ENCODE measurements at regions not wholly inside any gene's neighbourhood (a gene's known extent, or its start where the extent isn't known, plus 50 kb on each side); places are given as distances from the start of the nearest gene placed in this dataset.

DNA sequence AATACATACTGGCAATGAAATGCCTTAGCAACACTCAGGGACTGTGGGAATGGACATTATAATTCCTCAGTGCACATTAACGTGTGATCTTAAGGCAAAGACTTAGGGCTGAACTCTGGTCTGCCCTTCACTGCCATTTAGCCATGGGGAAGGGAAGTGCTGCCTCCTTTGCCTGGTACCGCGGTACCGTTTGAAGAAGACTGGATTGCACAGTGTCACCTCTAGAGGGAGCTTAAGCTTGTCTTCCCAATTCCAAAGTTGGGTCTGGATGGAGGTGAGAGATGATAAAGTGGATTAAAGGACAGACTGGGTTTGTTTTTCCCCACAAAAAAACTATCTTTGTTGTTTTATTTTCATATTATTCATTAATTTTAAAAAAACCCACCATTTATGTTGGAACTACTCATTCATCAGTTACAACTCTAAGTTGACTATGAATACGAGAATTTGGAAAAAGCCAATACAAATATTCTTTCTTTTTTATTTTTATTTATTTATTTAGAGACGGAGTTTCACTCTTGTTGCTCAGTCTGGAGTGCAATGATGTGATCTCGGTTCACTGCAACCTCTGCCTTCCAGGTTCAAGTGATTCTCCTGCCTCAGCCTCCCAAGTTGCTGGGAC, 60.0 kb upstream of the SYN2 start:
- peaks cover 8% of the 10 kb centered on the region for H3K9me3 Mint-ChIP-seq
- H3K4me3 Mint-ChIP-seq: no peak overlapping the region
- peaks cover 11% of the 10 kb centered on the region for H3K27me3 Mint-ChIP-seq (ENCODE audit: low read depth)
- DNase-seq: no peak
- ATAC-seq: no peak
- H3K36me3 Mint-ChIP-seq (ENCODE audit: insufficient read depth): no peaks in the 10 kb centered on the region
- H3K4me1 Mint-ChIP-seq (ENCODE audit: low read depth): no peaks in the 10 kb centered on the region

GRCh38 chr3:11948331-11948730, 55.9 kb upstream of the SYN2 start:
- no peaks in the 10 kb centered on the region for H3K4me1 Mint-ChIP-seq (ENCODE audit: low read depth)
- peaks cover 17% of the 10 kb centered on the region for H3K27me3 Mint-ChIP-seq (ENCODE audit: low read depth)

DNA sequence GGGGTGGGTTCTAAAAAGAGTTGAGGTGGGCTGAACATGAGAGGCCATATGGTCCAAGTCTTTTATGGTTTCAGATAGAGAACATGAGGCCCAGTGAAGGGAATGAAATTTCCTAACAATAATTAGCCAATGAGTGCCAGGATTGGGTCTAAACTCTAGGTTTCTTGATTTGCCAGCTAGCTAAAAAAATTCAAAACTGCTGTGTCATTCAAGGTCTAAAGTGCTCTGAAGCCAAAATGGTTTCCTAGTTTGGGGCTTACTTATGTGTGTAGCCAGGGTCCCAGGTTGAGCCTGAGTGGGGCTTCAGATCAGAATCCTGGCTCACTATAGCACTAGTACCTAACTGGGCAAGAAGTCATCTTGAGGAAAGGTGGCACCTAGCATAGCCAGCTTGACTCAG, 55.3 kb upstream of the SYN2 start:
- peaks cover 5% of the 10 kb centered on the region for H3K9me3 Mint-ChIP-seq
- DNase-seq: no peak
- no peak overlapping the region for H3K4me3 Mint-ChIP-seq
- no peaks in the 10 kb centered on the region for H3K4me1 Mint-ChIP-seq (ENCODE audit: low read depth)
- ATAC-seq: no peak
- peaks cover 17% of the 10 kb centered on the region for H3K27me3 Mint-ChIP-seq (ENCODE audit: low read depth)
- H3K36me3 Mint-ChIP-seq (ENCODE audit: insufficient read depth): no peaks in the 10 kb centered on the region

More at GRCh38 chr3:11948331-11948730, 55.9 kb upstream of the SYN2 start:
- ATAC-seq (no peak), DNase-seq (no peak)
- no peaks in the 10 kb centered on the region for H3K36me3 Mint-ChIP-seq (ENCODE audit: insufficient read depth)
- no peak overlapping the region for H3K4me3 Mint-ChIP-seq
- H3K9me3 Mint-ChIP-seq: peaks cover 6% of the 10 kb centered on the region

DNA sequence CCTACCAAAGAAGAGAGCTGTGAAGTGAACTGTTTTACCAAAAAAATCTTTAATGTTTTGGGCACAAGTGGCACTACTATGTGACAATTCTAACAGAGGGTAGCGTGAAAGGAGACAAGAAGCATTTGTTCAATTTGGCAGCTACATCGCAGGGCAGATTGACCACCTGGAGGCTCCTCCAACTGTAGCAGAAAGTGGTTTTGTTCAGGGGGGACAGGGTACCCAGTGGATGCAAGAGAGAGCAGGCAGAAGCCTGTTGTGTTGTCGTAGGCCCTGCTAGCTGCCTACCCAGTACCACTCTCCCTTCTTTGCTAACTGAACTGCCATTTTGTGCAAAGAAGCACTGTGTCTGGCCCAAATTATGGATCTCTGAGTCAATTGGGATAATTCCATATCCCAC, 54.8 kb upstream of the SYN2 start:
- Mint-ChIP-seq H3K9me3 (peaks cover 3% of the 10 kb centered on the region), H3K4me3 (no peak overlapping the region), H3K4me1 (ENCODE audit: low read depth) (no peaks in the 10 kb centered on the region), H3K27me3 (ENCODE audit: low read depth) (peaks cover 17% of the 10 kb centered on the region), H3K36me3 (ENCODE audit: insufficient read depth) (no peaks in the 10 kb centered on the region)
- DNase-seq (no peak), ATAC-seq (no peak)

- peaks cover 17% of the 10 kb centered on the region for H3K27me3 Mint-ChIP-seq (ENCODE audit: low read depth)
- H3K4me1 Mint-ChIP-seq (ENCODE audit: low read depth): no peaks in the 10 kb centered on the region
- DNase-seq (no peak), ATAC-seq (no peak)
- H3K9me3 Mint-ChIP-seq: no peaks in the 10 kb centered on the region
- no peaks in the 10 kb centered on the region for H3K36me3 Mint-ChIP-seq (ENCODE audit: insufficient read depth)
- no peak overlapping the region for H3K4me3 Mint-ChIP-seq
Measured at GRCh38 chr3:11950576-11950975, 53.6 kb upstream of the SYN2 start.

- H3K36me3 Mint-ChIP-seq (ENCODE audit: insufficient read depth): no peaks in the 10 kb centered on the region
- ATAC-seq: no peak
- no peaks in the 10 kb centered on the region for H3K9me3 Mint-ChIP-seq
- DNase-seq: no peak
- no peaks in the 10 kb centered on the region for H3K4me1 Mint-ChIP-seq (ENCODE audit: low read depth)
- peaks cover 9% of the 10 kb centered on the region for H3K27me3 Mint-ChIP-seq (ENCODE audit: low read depth)
- H3K4me3 Mint-ChIP-seq: no peak overlapping the region
Measured at GRCh38 chr3:11953350-11953749, 50.8 kb upstream of the SYN2 start.

DNA sequence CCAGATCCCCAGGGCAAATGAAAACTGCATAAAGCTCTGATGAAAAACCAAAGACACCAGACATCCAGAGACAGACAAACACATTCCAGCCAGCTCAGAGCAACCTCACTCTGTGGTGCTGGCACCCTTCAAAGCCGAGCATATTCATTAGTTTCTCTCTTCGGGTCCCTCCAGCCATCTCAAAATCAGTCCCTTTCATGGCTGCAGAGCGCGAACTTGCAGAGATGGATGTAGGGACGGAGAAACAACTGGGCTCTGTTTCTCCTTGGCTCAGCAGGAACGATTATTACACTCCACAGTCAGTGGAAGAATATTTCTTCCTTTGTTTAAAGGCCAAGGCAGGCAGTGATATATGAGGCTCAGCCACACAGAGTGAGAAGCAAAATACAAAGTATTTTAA, 50.4 kb upstream of the SYN2 start:
- H3K4me3 Mint-ChIP-seq: no peak overlapping the region
- ATAC-seq (no peak), DNase-seq (no peak)
- H3K4me1 Mint-ChIP-seq (ENCODE audit: low read depth): no peaks in the 10 kb centered on the region
- no peaks in the 10 kb centered on the region for H3K36me3 Mint-ChIP-seq (ENCODE audit: insufficient read depth)
- peaks cover 8% of the 10 kb centered on the region for H3K27me3 Mint-ChIP-seq (ENCODE audit: low read depth)
- no peaks in the 10 kb centered on the region for H3K9me3 Mint-ChIP-seq

GRCh38 chr3:11954312-11954934, 49.8 kb upstream of the SYN2 start:
- peaks cover 8% of the 10 kb centered on the region for H3K27me3 Mint-ChIP-seq (ENCODE audit: low read depth)

More at GRCh38 chr3:11954312-11954934, 49.8 kb upstream of the SYN2 start:
- no peaks in the 10 kb centered on the region for H3K4me1 Mint-ChIP-seq (ENCODE audit: low read depth)
- DNase-seq: no peak
- H3K36me3 Mint-ChIP-seq (ENCODE audit: insufficient read depth): no peaks in the 10 kb centered on the region
- no peak for ATAC-seq
- peaks cover 2% of the 10 kb centered on the region for H3K9me3 Mint-ChIP-seq
- H3K4me3 Mint-ChIP-seq: no peak overlapping the region

Measured in activated T-cell treated with anti-CD3 and anti-CD28 coated beads, Interleukin-2, amount 50 U/mL, for 4 hours (primary cell).